Neural crest cell (in vitro differentiated cells): ENCODE measurements at regions not wholly inside any gene's neighbourhood (a gene's known extent, or its start where the extent isn't known, plus 50 kb on each side); places are given as distances from the start of the nearest gene placed in this dataset.
"Not testable (repeated sequence)": the region's sequence is repeated elsewhere in the genome, so short reads cannot be mapped to it uniquely, and the experiment has no call there.

Experiments
- DNase-seq: peaks from one replicate; pipeline ENCODE4 v3.0.0; 2021; ENCODE audit warnings: low read depth, mixed read lengths, low spot score
- H3K27ac Mint-ChIP-seq: one replicate; pipeline ENCODE4 v1.8.0; 2021; ENCODE audit warnings: mild to moderate bottlenecking, mixed read lengths; ENCODE audit not compliant: unreplicated experiment
- H3K27me3 Mint-ChIP-seq: 2 replicates; pipeline ENCODE4 v1.8.0; 2021; ENCODE audit warnings: low read depth, mild to moderate bottlenecking, mixed read lengths
- H3K36me3 Mint-ChIP-seq: 2 replicates; pipeline ENCODE4 v1.8.0; 2021; ENCODE audit warnings: low read depth, mild to moderate bottlenecking, mixed read lengths
- H3K4me1 Mint-ChIP-seq: 2 replicates; pipeline ENCODE4 v1.8.0; 2021; ENCODE audit warnings: mixed read lengths
- H3K4me3 Mint-ChIP-seq: one replicate; pipeline ENCODE4 v1.8.0; 2021; ENCODE audit warnings: mild to moderate bottlenecking, mixed read lengths
- H3K9me3 Mint-ChIP-seq: 2 replicates; pipeline ENCODE4 v1.8.0; 2021; ENCODE audit warnings: mixed read lengths
- CTCF ChIP-seq: fragments of 200-600 bp; sonication (generic); conservative IDR thresholded peaks from 2 replicates; pipeline ENCODE4 v1.5.0; 2021; ENCODE audit warnings: antibody characterized with exemption, mild to moderate bottlenecking

- peaks cover 5% of the 10 kb centered on the region for H3K9me3 Mint-ChIP-seq
- no peak for TF ChIP-seq CTCF
- H3K27me3 Mint-ChIP-seq = no peaks in the 10 kb centered on the region
Measured at GRCh38 chr17:53765609-53766008, 57.1 kb upstream of the KIF2B start.

GRCh38 chr17:53765129-53765528 is 57.6 kb upstream of the KIF2B start:
- TF ChIP-seq CTCF = no peak
- Mint-ChIP-seq H3K9me3 (peaks cover 5% of the 10 kb centered on the region), H3K4me3 (no peak overlapping the region), H3K27ac (no peak overlapping the region), H3K4me1 (no peaks in the 10 kb centered on the region), H3K36me3 (no peaks in the 10 kb centered on the region), H3K27me3 (no peaks in the 10 kb centered on the region)
- DNase-seq = no peak

More at GRCh38 chr17:53765609-53766008, 57.1 kb upstream of the KIF2B start:
- Mint-ChIP-seq H3K27ac (no peak overlapping the region), H3K4me1 (no peaks in the 10 kb centered on the region), H3K36me3 (no peaks in the 10 kb centered on the region), H3K4me3 (no peak overlapping the region)
- DNase-seq = no peak

GRCh38 chr17:53757559-53757958 is 65.2 kb upstream of the KIF2B start:
- TF ChIP-seq CTCF = no peak
- Mint-ChIP-seq H3K36me3 (no peaks in the 10 kb centered on the region), H3K4me3 (no peak overlapping the region), H3K9me3 (no peaks in the 10 kb centered on the region), H3K27me3 (no peaks in the 10 kb centered on the region), H3K4me1 (no peaks in the 10 kb centered on the region), H3K27ac (no peak overlapping the region)
- no peak for DNase-seq

GRCh38 chr17:53757116-53757515 is 65.6 kb upstream of the KIF2B start:
- not testable (repeated sequence) for H3K27ac Mint-ChIP-seq, DNase-seq, H3K4me3 Mint-ChIP-seq, H3K27me3 Mint-ChIP-seq, H3K4me1 Mint-ChIP-seq, H3K36me3 Mint-ChIP-seq, H3K9me3 Mint-ChIP-seq

GRCh38 chr17:53749178-53749577 is 73.5 kb upstream of the KIF2B start:
- peak overlapping the region; percentile 12 for H3K27ac Mint-ChIP-seq
- no peaks in the 10 kb centered on the region for H3K4me1 Mint-ChIP-seq
- no peak overlapping the region for H3K4me3 Mint-ChIP-seq
- DNase-seq = no peak
- H3K36me3 Mint-ChIP-seq = no peaks in the 10 kb centered on the region
- no peak for TF ChIP-seq CTCF
- H3K9me3 Mint-ChIP-seq = peaks cover 10% of the 10 kb centered on the region
- H3K27me3 Mint-ChIP-seq = no peaks in the 10 kb centered on the region

GRCh38 chr17:53748159-53748820 is 74.4 kb upstream of the KIF2B start:
- not testable (repeated sequence) for H3K9me3 Mint-ChIP-seq, H3K4me1 Mint-ChIP-seq, H3K36me3 Mint-ChIP-seq, H3K27me3 Mint-ChIP-seq, H3K4me3 Mint-ChIP-seq, DNase-seq
- H3K27ac Mint-ChIP-seq = peak overlapping the region; percentile 82
